ENCODE measurements at regions not wholly inside any gene's neighbourhood (a gene's known extent, or its start where the extent isn't known, plus 50 kb on each side); places are given as distances from the start of the nearest gene placed in this dataset.
"Not testable (repeated sequence)": the region's sequence is repeated elsewhere in the genome, so short reads cannot be mapped to it uniquely, and the experiment has no call there.

- no peak for DNase-seq
These were observed 57.9 kb downstream of the FANCF start for GRCh38 chr11:22567759-22568158.

- DNase-seq = no peak
These were observed 59.3 kb downstream of the FANCF start for GRCh38 chr11:22566293-22566692.

DNA sequence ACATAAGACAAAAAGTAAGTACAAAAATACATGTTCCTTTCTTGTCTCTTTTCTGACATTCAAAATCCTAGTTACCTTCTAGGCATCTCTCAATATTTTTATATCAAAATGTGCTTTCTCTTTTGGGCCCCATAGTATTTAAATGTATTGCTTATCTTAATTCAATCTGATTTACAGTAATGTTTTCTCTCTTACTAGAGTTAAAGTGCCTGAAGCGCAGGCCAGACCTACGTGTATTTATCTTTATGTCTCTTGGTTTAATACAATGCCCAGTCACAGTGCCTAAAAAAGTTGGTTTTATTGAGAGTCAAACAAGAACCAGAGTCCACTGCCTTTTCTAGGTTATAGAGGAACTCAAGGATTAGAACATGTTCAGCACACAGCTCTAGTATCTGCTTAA is 64.3 kb downstream of the FANCF start:
- no peak for DNase-seq

GRCh38 chr11:22559416-22559815 is 66.2 kb downstream of the FANCF start:
- DNase-seq = no peak

GRCh38 chr11:22558664-22559063 is 67.0 kb downstream of the FANCF start:
- no peak for DNase-seq

DNA sequence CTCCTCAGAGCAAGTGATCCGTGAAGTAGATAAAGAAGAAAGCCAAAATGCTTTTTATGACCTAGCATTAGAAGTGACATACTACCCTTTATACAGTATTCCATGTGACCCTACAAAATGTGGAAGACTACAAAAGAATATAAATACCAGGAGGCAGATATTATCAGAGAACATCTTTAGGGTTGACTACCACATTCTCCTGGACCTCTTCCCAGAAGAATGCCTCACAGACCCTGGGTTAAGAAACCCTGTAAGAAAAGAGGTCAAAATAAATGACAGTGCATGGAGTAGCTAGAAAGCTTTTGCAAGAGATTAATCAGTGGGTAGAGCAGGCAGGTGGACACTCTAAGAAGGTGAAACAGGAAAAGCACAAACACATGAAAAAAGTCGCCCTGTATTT is 69.2 kb downstream of the FANCF start:
- DNase-seq = no peak

DNA sequence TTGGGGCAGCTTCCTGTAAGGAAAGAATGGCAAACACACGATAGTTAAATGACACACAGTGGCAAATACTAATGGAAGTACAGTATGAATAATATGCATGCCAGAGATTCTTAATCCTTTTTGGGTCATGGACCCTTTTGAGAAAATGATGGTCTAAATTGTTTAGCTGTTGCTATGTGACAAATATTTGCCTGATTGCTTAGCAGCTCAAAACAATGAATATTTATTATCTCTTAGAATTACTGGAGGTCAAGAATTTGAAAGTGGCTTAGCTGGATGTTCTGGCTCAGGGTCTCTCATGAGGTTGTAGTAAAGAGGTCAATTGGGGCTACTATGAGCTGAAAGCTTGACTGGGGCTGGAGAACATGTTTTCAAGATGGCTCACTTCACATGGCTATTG is 69.7 kb downstream of the FANCF start:
- no peak for DNase-seq

DNA sequence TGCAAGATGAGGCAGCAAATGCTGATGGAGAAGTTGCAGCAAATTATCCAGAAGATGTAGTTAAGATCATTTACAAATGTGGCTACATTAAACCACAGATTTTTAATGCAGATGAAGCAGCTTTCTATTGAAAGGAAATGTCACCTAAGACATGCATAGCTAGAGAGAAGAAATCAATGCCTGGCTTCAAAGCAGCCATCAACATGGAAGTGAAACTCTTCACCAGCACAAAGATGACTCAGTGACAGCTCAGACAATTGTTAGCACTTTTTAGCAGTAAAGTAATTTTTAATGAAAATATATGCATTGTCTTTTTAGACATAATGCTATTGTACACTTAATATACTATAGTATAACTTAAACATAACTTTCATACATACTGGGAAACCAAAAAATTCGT is 71.4 kb downstream of the FANCF start:
- no peak for DNase-seq

GRCh38 chr11:22552885-22553284 is 72.7 kb downstream of the FANCF start:
- no peak for DNase-seq

GRCh38 chr11:22546746-22547145 is 78.9 kb downstream of the FANCF start:
- no peak for DNase-seq

- DNase-seq = no peak
These were observed 82.4 kb downstream of the FANCF start for GRCh38 chr11:22543261-22543660.

GRCh38 chr11:22539821-22540256 is 85.8 kb downstream of the FANCF start:
- peak in 1 of 2 experiments; percentile 33 for DNase-seq

- DNase-seq = no peak
These were observed 89.6 kb downstream of the FANCF start for GRCh38 chr11:22536071-22536470.

GRCh38 chr11:22528612-22529429 is 96.8 kb downstream of the FANCF start:
- not testable (repeated sequence) for DNase-seq

GRCh38 chr11:22522225-22522624 is 103.4 kb downstream of the FANCF start:
- no peak for DNase-seq

DNA sequence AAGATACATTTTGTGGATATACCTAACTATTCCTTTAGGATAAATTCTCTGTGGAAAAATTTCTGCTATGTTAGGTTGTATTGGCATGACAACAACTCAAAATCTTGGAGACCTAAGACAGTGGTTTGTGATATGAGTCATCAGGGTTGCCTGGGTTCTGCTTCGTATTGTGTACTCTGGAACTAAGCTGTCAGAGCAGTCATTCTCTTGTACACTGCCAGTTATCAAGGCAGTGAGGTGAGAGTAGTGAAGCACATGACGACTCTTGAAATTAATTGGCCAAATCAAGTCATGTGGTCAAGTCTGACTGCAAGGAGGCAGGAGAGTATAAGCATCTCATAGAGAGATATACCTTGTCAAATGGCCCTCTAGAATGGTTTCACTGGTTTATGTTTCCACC is 104.4 kb downstream of the FANCF start:
- DNase-seq = peak in 1 of 2 experiments; percentile 27

DNA sequence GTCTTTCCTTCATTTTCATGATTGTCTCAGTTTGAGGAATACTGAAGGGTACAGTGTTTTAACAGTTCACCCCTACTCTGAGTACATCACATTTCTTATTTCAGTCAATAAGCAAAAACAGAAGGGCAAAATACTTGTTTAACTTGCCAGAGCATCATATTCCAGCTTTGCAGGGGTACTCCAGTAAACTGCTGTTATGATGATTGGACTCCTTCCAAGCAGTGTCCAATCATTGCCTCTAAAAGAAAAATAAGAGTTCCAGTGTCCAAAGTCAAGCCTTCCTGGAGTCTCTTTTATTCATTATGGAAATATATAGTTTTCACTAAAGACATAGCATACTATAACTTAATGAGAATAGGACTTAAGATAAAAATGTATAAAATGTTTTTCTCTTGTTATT is 105.1 kb downstream of the FANCF start:
- DNase-seq = no peak

DNA sequence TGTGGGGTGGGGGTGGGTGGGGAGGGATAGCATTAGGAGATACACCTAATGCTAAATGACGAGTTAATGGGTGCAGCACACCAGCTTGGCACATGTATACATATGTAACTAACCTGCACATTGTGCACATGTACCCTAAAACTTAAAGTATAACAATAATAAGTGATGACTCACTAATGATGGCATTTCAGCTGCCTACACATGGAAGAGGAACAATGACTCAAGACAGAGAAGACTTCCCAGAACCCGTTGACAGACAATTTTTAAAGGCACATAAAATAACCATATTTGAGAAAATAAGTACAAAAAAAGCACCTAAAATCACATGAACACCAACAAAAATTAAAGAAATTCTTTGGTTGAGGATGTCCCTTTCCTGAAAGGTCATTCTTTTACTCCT is 107.3 kb downstream of the FANCF start:
- DNase-seq = not testable (repeated sequence)

GRCh38 chr11:22516111-22516510 is 109.5 kb downstream of the FANCF start:
- no peak for DNase-seq

DNA sequence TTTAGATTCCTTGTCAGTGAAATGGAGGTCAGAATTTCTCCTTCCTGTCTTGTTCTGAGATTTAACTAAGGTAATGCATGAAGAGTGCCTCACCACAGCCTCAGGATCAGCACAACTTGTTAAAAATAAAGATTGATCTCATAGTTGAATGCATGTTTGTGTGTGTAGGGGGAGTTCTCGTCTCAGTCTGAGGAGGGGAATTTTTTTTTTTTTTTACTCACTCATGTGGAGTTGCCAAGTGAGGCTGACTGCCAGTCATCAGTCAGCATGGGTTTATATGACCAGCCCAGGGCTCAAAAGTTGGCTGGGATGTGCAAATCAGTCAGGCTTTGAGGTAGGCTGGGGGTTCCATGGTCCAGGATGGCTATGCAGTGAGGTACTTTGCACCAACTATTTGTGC is 113.2 kb downstream of the FANCF start:
- DNase-seq = no peak

- DNase-seq = no peak
These were observed 114.9 kb downstream of the FANCF start for GRCh38 chr11:22510741-22511140.

DNA sequence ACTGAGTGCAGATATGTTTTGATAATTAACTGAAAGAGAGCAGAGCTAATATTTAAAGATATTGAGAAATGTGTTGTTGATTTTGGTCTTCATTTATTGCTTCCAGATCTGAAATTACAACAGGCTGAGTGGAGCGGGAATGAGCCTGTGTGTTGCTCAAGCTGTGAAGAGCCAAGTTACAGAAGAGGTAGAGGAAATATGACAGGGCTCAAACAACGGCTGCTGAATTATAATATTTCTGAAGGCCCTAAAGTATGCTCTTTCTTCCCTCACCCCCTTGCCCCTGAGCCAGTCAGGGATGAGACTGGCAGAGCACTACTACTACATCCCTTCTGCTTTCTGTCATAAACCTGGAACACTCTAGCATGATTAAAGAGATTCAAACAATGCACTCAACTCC is 115.6 kb downstream of the FANCF start:
- no peak for DNase-seq

GRCh38 chr11:22508665-22509064 is 117.0 kb downstream of the FANCF start:
- no peak for DNase-seq

GRCh38 chr11:22497474-22497873 is 128.1 kb downstream of the FANCF start:
- DNase-seq = no peak

Measured in SW 1271 (cell line).